OCI-LY3 (cell line): ENCODE measurements at regions not wholly inside any gene's neighbourhood (a gene's known extent, or its start where the extent isn't known, plus 50 kb on each side); places are given as distances from the start of the nearest gene placed in this dataset.

Source experiments
- H2AFZ ChIP-seq: fragments of 200-600, 300-600 bp; shearing (Covaris generic); 2 replicates; pipeline ENCODE4 v1.6.0; 2014; ENCODE audit warnings: antibody characterized with exemption, low read depth, low read length
- H3K27ac ChIP-seq: fragments of 200-600, 300-600 bp; sonication (generic); 2 replicates; pipeline ENCODE4 v1.5.1; 2014; ENCODE audit warnings: mild to moderate bottlenecking, low read length, moderate library complexity, mixed read lengths
- H3K27me3 ChIP-seq: fragments of 200-600, 300-600 bp; sonication (generic); 2 replicates; pipeline ENCODE4 v1.6.1; 2014; ENCODE audit warnings: low read depth, low read length, mixed read lengths
- H3K36me3 ChIP-seq: fragments of 200-600, 300-600 bp; sonication (generic); replicated peaks from 2 replicates; pipeline ENCODE3; 2014; ENCODE audit warnings: low read depth, low read length, mixed read lengths
- H3K4me1 ChIP-seq: fragments of 300-600, 200-600 bp; sonication (generic); 2 replicates; pipeline ENCODE4 v1.6.1; 2014; ENCODE audit warnings: low read length, mixed read lengths
- H3K4me2 ChIP-seq: fragments of 200-600, 300-600 bp; sonication (generic); 2 replicates; pipeline ENCODE4 v1.6.1; 2014; ENCODE audit warnings: low read length, mixed read lengths
- H3K4me3 ChIP-seq: fragments of 300-600, 200-600 bp; sonication (generic); 2 replicates; pipeline ENCODE4 v1.5.1; 2014; ENCODE audit warnings: antibody characterized with exemption, mild to moderate bottlenecking, low read length, moderate library complexity
- H3K79me2 ChIP-seq: fragments of 300-600, 200-600 bp; shearing (Covaris generic); 2 replicates; pipeline ENCODE4 v1.6.1; 2014; ENCODE audit warnings: mild to moderate bottlenecking, low read length, mixed read lengths
- H3K9ac ChIP-seq: fragments of 300-600, 200-600 bp; shearing (Covaris generic); 2 replicates; pipeline ENCODE4 v1.6.0; 2014; ENCODE audit warnings: mild to moderate bottlenecking, low read length, moderate library complexity
- H3K9me3 ChIP-seq: fragments of 200-600, 300-600 bp; shearing (Covaris generic); 2 replicates; pipeline ENCODE4 v1.6.1; 2014; ENCODE audit warnings: low read length, mixed read lengths; ENCODE audit not compliant: insufficient read depth
- H4K20me1 ChIP-seq: fragments of 200-600, 300-600 bp; sonication (generic); 2 replicates; pipeline ENCODE4 v1.6.1; 2016; ENCODE audit warnings: low read length, mixed read lengths; ENCODE audit not compliant: insufficient read depth
- CTCF ChIP-seq: fragments of 200-600, 300-600 bp; sonication (generic); IDR thresholded peaks from 2 replicates; pipeline ENCODE4 v1.5.1; 2014; ENCODE audit warnings: antibody characterized with exemption, low read length, low read depth
- EZH2phosphoT487 ChIP-seq: fragments of 200-600 bp; shearing (Covaris generic); IDR thresholded peaks from 2 replicates; pipeline ENCODE4 v1.6.1; 2018; ENCODE audit warnings: antibody characterized with exemption, mixed run types, low read depth

GRCh38 chr16:47958726-47959125 lies 197.1 kb downstream of the ABCC12 start:
- Histone ChIP-seq H3K27me3 (0 out of 2 replicates have a peak, but pooled peaks cover 3% of the 10 kb centered on the region), H4K20me1 (no peaks in the 10 kb centered on the region), H3K4me3 (no peak overlapping the region), H3K9ac (no peak overlapping the region), H3K4me1 (no peaks in the 10 kb centered on the region), H3K4me2 (no peak overlapping the region), H3K36me3 (no peaks in the 10 kb centered on the region), H3K79me2 (no peaks in the 10 kb centered on the region), H3K9me3 (no peaks in the 10 kb centered on the region), H2AFZ (no peak overlapping the region), H3K27ac (no peak overlapping the region)
- TF ChIP-seq CTCF (no peak), EZH2phosphoT487 (no peak)

- no peaks in the 10 kb centered on the region for H3K79me2 ChIP-seq
- H3K4me3 ChIP-seq = no peak overlapping the region
- no peak overlapping the region for H3K4me2 ChIP-seq
- H3K9ac ChIP-seq = no peak overlapping the region
- H3K36me3 ChIP-seq = no peaks in the 10 kb centered on the region
- no peak overlapping the region for H2AFZ ChIP-seq
- H3K9me3 ChIP-seq = no peaks in the 10 kb centered on the region
- H3K27me3 ChIP-seq = 0 out of 2 replicates have a peak, but pooled peaks cover 12% of the 10 kb centered on the region
- no peaks in the 10 kb centered on the region for H4K20me1 ChIP-seq
- no peaks in the 10 kb centered on the region for H3K4me1 ChIP-seq
- TF ChIP-seq CTCF = no peak
- TF ChIP-seq EZH2phosphoT487 = no peak
- no peak overlapping the region for H3K27ac ChIP-seq
Observed at GRCh38 chr16:47956916-47957315, 198.9 kb downstream of the ABCC12 start.

GRCh38 chr16:47949714-47950113 lies 206.1 kb downstream of the ABCC12 start:
- H3K4me2 ChIP-seq = no peak overlapping the region
- no peaks in the 10 kb centered on the region for H3K79me2 ChIP-seq
- no peak for TF ChIP-seq CTCF
- TF ChIP-seq EZH2phosphoT487 = no peak
- H3K27ac ChIP-seq = no peak overlapping the region
- no peaks in the 10 kb centered on the region for H3K36me3 ChIP-seq
- H4K20me1 ChIP-seq = no peaks in the 10 kb centered on the region
- H2AFZ ChIP-seq = no peak overlapping the region
- no peak overlapping the region for H3K4me3 ChIP-seq
- no peaks in the 10 kb centered on the region for H3K4me1 ChIP-seq
- H3K9ac ChIP-seq = no peak overlapping the region
- 0 out of 2 replicates have a peak, but pooled peaks cover 8% of the 10 kb centered on the region for H3K27me3 ChIP-seq
- no peaks in the 10 kb centered on the region for H3K9me3 ChIP-seq

- Histone ChIP-seq H3K4me1 (no peaks in the 10 kb centered on the region), H2AFZ (no peak overlapping the region), H3K27ac (no peak overlapping the region), H4K20me1 (no peaks in the 10 kb centered on the region), H3K79me2 (no peaks in the 10 kb centered on the region), H3K4me3 (no peak overlapping the region), H3K9ac (no peak overlapping the region), H3K27me3 (0 out of 2 replicates have a peak, but pooled peaks cover 8% of the 10 kb centered on the region), H3K9me3 (no peaks in the 10 kb centered on the region), H3K4me2 (no peak overlapping the region), H3K36me3 (no peaks in the 10 kb centered on the region)
- TF ChIP-seq CTCF = no peak
- no peak for TF ChIP-seq EZH2phosphoT487
Observed at GRCh38 chr16:47949276-47949675, 206.5 kb downstream of the ABCC12 start.
